Keratinocyte (primary cell): ENCODE measurements at regions not wholly inside any gene's neighbourhood (a gene's known extent, or its start where the extent isn't known, plus 50 kb on each side); places are given as distances from the start of the nearest gene placed in this dataset.

Experiments used
- DNase-seq: peaks from one replicate; pipeline ENCODE4 v3.0.0-alpha.2; 2011; ENCODE audit warnings: low read depth, missing footprints, low spot score
- FAIRE-seq: peaks from 2 replicates; lab custom pipeline; 2011; peaks lifted over from hg19 to GRCh38; lab: Jason Lieb, UNC
- H2AFZ ChIP-seq: 2 replicates; pipeline ENCODE4 v1.6.0; 2012; ENCODE audit warnings: low read length, control low read depth, inconsistent platforms; ENCODE audit not compliant: control insufficient read depth
- H3K27ac ChIP-seq: 2 replicates; pipeline ENCODE4 v1.5.1; 2011; ENCODE audit warnings: low read length; ENCODE audit not compliant: control insufficient read depth, insufficient read depth
- H3K27me3 ChIP-seq: 3 replicates; pipeline ENCODE4 v1.6.0; 2011; ENCODE audit warnings: low read length; ENCODE audit not compliant: control insufficient read depth, insufficient read depth; ENCODE audit errors: extremely low read depth
- H3K36me3 ChIP-seq, 2 experiments: 2 replicates in 1 of 2; 3 replicates in 1 of 2; pipeline ENCODE4 v1.5.1; 2011; ENCODE audit warnings: low read length in 2 of 2, mild to moderate bottlenecking in 1 of 2; ENCODE audit not compliant: control insufficient read depth in 2 of 2, insufficient read depth in 2 of 2; ENCODE audit errors: extremely low read depth in 1 of 2
- H3K4me1 ChIP-seq: 3 replicates; pipeline ENCODE4 v1.5.1; 2011; ENCODE audit warnings: low read length; ENCODE audit not compliant: control insufficient read depth, insufficient read depth; ENCODE audit errors: extremely low read depth
- H3K4me2 ChIP-seq: 3 replicates; pipeline ENCODE4 v1.6.0; 2011; ENCODE audit warnings: low read depth, low read length; ENCODE audit not compliant: control insufficient read depth, insufficient read depth; ENCODE audit errors: extremely low read depth
- H3K4me3 ChIP-seq, 3 experiments: fragments of 200-600 bp in 1 of 3; sonication (generic) in 1 of 3; 2 replicates in 2 of 3; 3 replicates in 1 of 3; pipeline ENCODE4 v1.5.1; 2011 to 2016; ENCODE audit warnings: low read length in 3 of 3, mild to moderate bottlenecking in 3 of 3, control low read depth in 2 of 3, inconsistent platforms in 1 of 3, low read depth in 1 of 3, mixed read lengths in 1 of 3, mixed run types in 1 of 3, moderate library complexity in 1 of 3; ENCODE audit not compliant: control insufficient read depth in 2 of 3, insufficient read depth in 2 of 3; ENCODE audit errors: extremely low read depth in 1 of 3
- H3K79me2 ChIP-seq: 2 replicates; pipeline ENCODE4 v1.6.0; 2012; ENCODE audit warnings: low read length; ENCODE audit not compliant: control insufficient read depth, insufficient read depth
- H3K9ac ChIP-seq: 3 replicates; pipeline ENCODE4 v1.6.0; 2011; ENCODE audit warnings: low read length; ENCODE audit not compliant: control insufficient read depth, insufficient read depth; ENCODE audit errors: extremely low read depth
- H3K9me1 ChIP-seq: 3 replicates; pipeline ENCODE4 v1.6.0; 2011; ENCODE audit warnings: low read length; ENCODE audit not compliant: control insufficient read depth, insufficient read depth; ENCODE audit errors: extremely low read depth
- H3K9me3 ChIP-seq: 2 replicates; pipeline ENCODE4 v1.5.1; 2012; ENCODE audit warnings: low read depth, low read length; ENCODE audit not compliant: control insufficient read depth
- H4K20me1 ChIP-seq: 3 replicates; pipeline ENCODE4 v1.6.0; 2011; ENCODE audit warnings: low read length; ENCODE audit not compliant: control insufficient read depth, insufficient read depth; ENCODE audit errors: extremely low read depth
- EZH2 ChIP-seq: IDR thresholded peaks from one replicate; pipeline ENCODE4 v1.6.1; 2012; ENCODE audit warnings: inconsistent platforms, mild to moderate bottlenecking, low read length, moderate library complexity
- dilution Hi-C: fragments of 300-500 bp; cut with MboI; formaldehyde crosslinking; loops from one replicate; pipeline ENCODE4 v1.7.0; 2020; ENCODE audit warnings: low sequenced_read_pairs; ENCODE audit not compliant: extremely low pct_ligation_motif_present
- TF ChIP-seq, protein P1 (sequence below), 3 experiments: IDR thresholded peaks in 1 of 3; conservative IDR thresholded peaks in 1 of 3; optimal IDR thresholded peaks in 1 of 3; 2 replicates in 2 of 3; 3 replicates in 1 of 3; pipeline versions ENCODE3 to v1.5.1; 2011; ENCODE audit warnings: low read length in 3 of 3, mild to moderate bottlenecking in 3 of 3, moderate library complexity in 2 of 3, control low read depth in 1 of 3, inconsistent platforms in 1 of 3; ENCODE audit not compliant: insufficient read depth in 2 of 3; ENCODE audit errors: extremely low read depth in 1 of 3

DNA sequence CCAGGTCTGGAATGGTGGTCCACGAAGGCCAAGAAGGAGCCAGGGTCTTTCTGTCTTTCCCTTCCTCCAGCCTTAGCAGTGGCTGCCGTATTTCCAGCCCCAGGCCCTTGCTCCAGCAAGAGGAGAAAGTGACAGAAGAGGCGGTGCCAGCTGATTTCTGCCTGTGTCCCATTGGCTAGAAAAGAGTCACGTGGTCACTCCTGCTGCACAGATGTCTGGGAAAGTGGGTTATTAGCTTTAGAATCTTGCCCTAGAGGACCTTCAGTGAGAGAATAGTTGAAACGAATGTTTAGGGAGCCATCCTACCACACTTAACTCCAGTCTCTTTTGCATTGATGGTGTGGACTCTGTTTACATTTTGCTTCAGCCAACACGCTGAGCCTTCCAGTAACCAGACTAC is 99.3 kb upstream of the BCOR start:
- H3K4me3 ChIP-seq: no peak overlapping the region
- no peak for FAIRE-seq
- no peaks in the 10 kb centered on the region for H3K36me3 ChIP-seq
- H3K4me1 ChIP-seq: no peaks in the 10 kb centered on the region
- no peak for DNase-seq
- TF ChIP-seq EZH2: no peak
- TF ChIP-seq, protein P1, sequence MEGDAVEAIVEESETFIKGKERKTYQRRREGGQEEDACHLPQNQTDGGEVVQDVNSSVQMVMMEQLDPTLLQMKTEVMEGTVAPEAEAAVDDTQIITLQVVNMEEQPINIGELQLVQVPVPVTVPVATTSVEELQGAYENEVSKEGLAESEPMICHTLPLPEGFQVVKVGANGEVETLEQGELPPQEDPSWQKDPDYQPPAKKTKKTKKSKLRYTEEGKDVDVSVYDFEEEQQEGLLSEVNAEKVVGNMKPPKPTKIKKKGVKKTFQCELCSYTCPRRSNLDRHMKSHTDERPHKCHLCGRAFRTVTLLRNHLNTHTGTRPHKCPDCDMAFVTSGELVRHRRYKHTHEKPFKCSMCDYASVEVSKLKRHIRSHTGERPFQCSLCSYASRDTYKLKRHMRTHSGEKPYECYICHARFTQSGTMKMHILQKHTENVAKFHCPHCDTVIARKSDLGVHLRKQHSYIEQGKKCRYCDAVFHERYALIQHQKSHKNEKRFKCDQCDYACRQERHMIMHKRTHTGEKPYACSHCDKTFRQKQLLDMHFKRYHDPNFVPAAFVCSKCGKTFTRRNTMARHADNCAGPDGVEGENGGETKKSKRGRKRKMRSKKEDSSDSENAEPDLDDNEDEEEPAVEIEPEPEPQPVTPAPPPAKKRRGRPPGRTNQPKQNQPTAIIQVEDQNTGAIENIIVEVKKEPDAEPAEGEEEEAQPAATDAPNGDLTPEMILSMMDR (optimal IDR thresholded peaks at IDR 0.05 in 1 of 3, IDR thresholded peaks at IDR 0.05 in 1 of 3, conservative IDR thresholded peaks at IDR 0.05 in 1 of 3; ENCODE audit: extremely low read depth in 1 of 3, insufficient read depth in 2 of 3, low read length in 3 of 3): no peak
- H4K20me1 ChIP-seq: no peaks in the 10 kb centered on the region
- H3K9me1 ChIP-seq: no peaks in the 10 kb centered on the region
- H3K9me3 ChIP-seq: no peaks in the 10 kb centered on the region
- no peaks in the 10 kb centered on the region for H3K27me3 ChIP-seq
- no peak overlapping the region for H2AFZ ChIP-seq
- no peak overlapping the region for H3K9ac ChIP-seq
- no peak overlapping the region for H3K4me2 ChIP-seq
- H3K79me2 ChIP-seq: no peaks in the 10 kb centered on the region
- no peak overlapping the region for H3K27ac ChIP-seq
- dilution Hi-C loops: no loop called here

DNA sequence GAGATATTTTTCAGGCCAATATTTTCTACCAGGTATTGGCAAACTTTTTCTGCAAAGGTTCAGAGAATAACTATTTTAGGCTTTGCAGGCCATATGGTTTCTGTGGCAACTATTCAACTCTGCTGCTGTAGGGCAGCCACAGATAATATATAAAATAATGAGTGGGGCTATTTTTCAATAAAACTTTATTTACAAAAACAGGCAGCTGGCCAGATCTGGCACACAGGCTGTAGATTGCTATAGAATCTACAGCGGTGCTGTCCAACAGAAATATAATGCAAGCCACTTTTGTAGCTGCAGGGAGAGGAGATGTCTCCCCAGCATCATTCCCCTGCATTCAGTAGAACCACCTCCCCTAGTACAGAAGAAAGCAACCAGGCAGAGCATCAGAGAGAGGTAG is 97.6 kb upstream of the BCOR start:
- H3K27ac ChIP-seq: no peak overlapping the region
- no peak overlapping the region for H3K4me2 ChIP-seq
- dilution Hi-C loops: no loop called here
- no peaks in the 10 kb centered on the region for H3K9me1 ChIP-seq
- H3K4me3 ChIP-seq: no peak overlapping the region
- TF ChIP-seq EZH2: no peak
- TF ChIP-seq, protein P1 (optimal IDR thresholded peaks at IDR 0.05 in 1 of 3, IDR thresholded peaks at IDR 0.05 in 1 of 3, conservative IDR thresholded peaks at IDR 0.05 in 1 of 3; ENCODE audit: extremely low read depth in 1 of 3, insufficient read depth in 2 of 3, low read length in 3 of 3): no peak
- FAIRE-seq (no peak), DNase-seq (no peak)
- H3K36me3 ChIP-seq: no peaks in the 10 kb centered on the region
- H2AFZ ChIP-seq: no peak overlapping the region
- no peaks in the 10 kb centered on the region for H3K4me1 ChIP-seq
- H3K79me2 ChIP-seq: no peaks in the 10 kb centered on the region
- H3K9ac ChIP-seq: no peak overlapping the region
- no peaks in the 10 kb centered on the region for H3K27me3 ChIP-seq
- no peaks in the 10 kb centered on the region for H3K9me3 ChIP-seq
- H4K20me1 ChIP-seq: no peaks in the 10 kb centered on the region
